WTC11 (cell line): ENCODE measurements at regions not wholly inside any gene's neighbourhood (a gene's known extent, or its start where the extent isn't known, plus 50 kb on each side); places are given as distances from the start of the nearest gene placed in this dataset.

Experiments
- ATF2 ChIP-seq: sonication (generic); formaldehyde crosslinking; IDR thresholded peaks from 2 replicates; pipeline ENCODE4 v1.8.1; 2022; ENCODE audit warnings: low read depth, missing genetic modification reagents, borderline replicate concordance
- CTCF ChIP-seq: fragments of 200-600 bp; IDR thresholded peaks from 2 replicates; pipeline ENCODE4 v1.8.0; 2022; ENCODE audit warnings: antibody characterized with exemption
- ETV6 ChIP-seq: sonication (generic); formaldehyde crosslinking; IDR thresholded peaks from 2 replicates; pipeline ENCODE4 v1.8.1; 2022; ENCODE audit warnings: mild to moderate bottlenecking, missing genetic modification reagents
- NR3C1 ChIP-seq: sonication (generic); formaldehyde crosslinking; conservative IDR thresholded peaks from 2 replicates; pipeline ENCODE4 v1.8.1; 2023; ENCODE audit warnings: low read depth, mild to moderate bottlenecking, missing genetic modification reagents
- STAT6 ChIP-seq: sonication (generic); formaldehyde crosslinking; conservative IDR thresholded peaks from 2 replicates; pipeline ENCODE4 v1.8.1; 2023; ENCODE audit warnings: mild to moderate bottlenecking, low read depth, missing genetic modification reagents, moderate library complexity
- TP53 ChIP-seq: sonication (generic); formaldehyde crosslinking; IDR thresholded peaks from 2 replicates; pipeline ENCODE4 v1.8.1; 2023; ENCODE audit warnings: mild to moderate bottlenecking, missing genetic modification reagents
- ZNF423 ChIP-seq: fragments of 250-450 bp; sonication (Bioruptor Pico); IDR thresholded peaks from 2 replicates; pipeline ENCODE4 v2.1.2; 2022; ENCODE audit warnings: mild to moderate bottlenecking, moderate library complexity

GRCh38 chr6:150521482-150521881, 78.2 kb upstream of the PLEKHG1 start:
- no peak for TF ChIP-seq CTCF
- no peak for TF ChIP-seq NR3C1 (CRISPR knock-in tag)
- TF ChIP-seq TP53 = no peak
- TF ChIP-seq ETV6 = no peak
- TF ChIP-seq ZNF423 (CRISPR knock-in tag) = no peak
- TF ChIP-seq ATF2 (CRISPR knock-in tag) = no peak
- no peak for TF ChIP-seq STAT6
